HFF-Myc (cell line): ENCODE measurements at regions not wholly inside any gene's neighbourhood (a gene's known extent, or its start where the extent isn't known, plus 50 kb on each side); places are given as distances from the start of the nearest gene placed in this dataset.
"Not testable (repeated sequence)": the region's sequence is repeated elsewhere in the genome, so short reads cannot be mapped to it uniquely, and the experiment has no call there.

Source experiments
- DNase-seq: peaks from one replicate; pipeline ENCODE4 v3.0.0-alpha.2; 2011; ENCODE audit warnings: low read depth; ENCODE audit errors: extremely low read depth
- H3K4me3 ChIP-seq: replicated peaks from 2 replicates; pipeline ENCODE4 v1.5.1; 2011; ENCODE audit warnings: low read depth, mild to moderate bottlenecking, control low read depth, low read length
- CTCF ChIP-seq: IDR thresholded peaks from 2 replicates; pipeline ENCODE4 v1.5.1; 2012; ENCODE audit warnings: mild to moderate bottlenecking, low read depth, low read length, control low read depth; ENCODE audit errors: missing control alignments

GRCh38 chr6:168920289-168920688 lies 333.4 kb downstream of the THBS2 start:
- no peak for TF ChIP-seq CTCF
- no peak overlapping the region for H3K4me3 ChIP-seq
- no peak for DNase-seq

GRCh38 chr6:168919470-168920179 lies 334.0 kb downstream of the THBS2 start:
- TF ChIP-seq CTCF: no peak
- H3K4me3 ChIP-seq: no peak overlapping the region
- no peak for DNase-seq

DNA sequence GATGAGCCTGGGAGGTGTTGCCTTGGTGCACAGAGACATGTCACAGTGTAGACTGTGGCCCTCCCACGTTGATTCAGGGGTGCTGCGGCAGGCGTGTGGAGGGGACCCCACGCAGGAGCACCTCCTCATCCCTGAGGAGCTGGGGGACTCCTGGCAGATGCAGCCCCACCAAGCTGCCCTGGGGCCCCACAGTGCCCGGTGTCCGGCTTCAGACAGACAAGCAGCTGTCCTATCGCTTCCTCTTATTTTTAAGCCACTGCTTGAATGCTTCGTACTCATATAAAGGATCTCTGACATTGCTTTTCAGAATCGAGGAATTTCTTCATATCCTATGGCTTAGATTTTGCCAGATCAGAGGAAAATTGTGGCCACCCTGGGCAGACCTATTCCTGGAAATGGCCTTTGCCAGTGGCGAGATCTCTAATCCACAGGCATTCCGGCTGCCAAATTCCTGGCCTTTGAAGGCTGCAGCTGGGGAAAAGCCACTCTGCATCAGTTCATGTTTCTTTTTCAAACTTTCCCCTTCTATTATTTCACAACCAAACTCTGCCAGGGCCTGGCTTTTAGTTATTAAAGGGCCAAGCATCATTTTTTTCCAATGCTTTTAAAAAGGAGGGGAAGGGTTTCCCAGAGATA lies 337.0 kb downstream of the THBS2 start:
- H3K4me3 ChIP-seq: no peak overlapping the region
- no peak for DNase-seq
- TF ChIP-seq CTCF: no peak

DNA sequence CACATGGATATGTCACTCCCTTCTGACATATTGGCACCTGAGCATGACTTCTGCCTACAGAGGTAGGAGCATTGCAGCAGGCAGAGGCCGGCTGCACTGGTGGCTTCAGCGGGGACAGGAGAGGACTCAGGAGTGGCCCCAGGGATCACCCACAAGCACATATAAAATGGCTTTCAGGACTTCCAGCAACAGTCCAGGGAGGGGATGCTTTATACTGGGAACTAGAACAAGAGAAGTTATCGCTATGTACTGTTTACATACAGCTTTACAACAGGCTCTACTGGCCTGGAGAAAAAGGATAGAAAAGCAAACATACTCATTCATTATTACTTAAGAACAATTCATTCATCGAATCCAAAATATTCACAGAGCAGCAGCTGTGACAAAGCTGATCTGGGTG lies 337.8 kb downstream of the THBS2 start:
- TF ChIP-seq CTCF: no peak
- no peak overlapping the region for H3K4me3 ChIP-seq

GRCh38 chr6:168915242-168915641 lies 338.4 kb downstream of the THBS2 start:
- no peak for DNase-seq
- H3K4me3 ChIP-seq: no peak overlapping the region
- no peak for TF ChIP-seq CTCF

More for the DNA sequence above, 337.8 kb downstream of the THBS2 start:
- no peak for DNase-seq

DNA sequence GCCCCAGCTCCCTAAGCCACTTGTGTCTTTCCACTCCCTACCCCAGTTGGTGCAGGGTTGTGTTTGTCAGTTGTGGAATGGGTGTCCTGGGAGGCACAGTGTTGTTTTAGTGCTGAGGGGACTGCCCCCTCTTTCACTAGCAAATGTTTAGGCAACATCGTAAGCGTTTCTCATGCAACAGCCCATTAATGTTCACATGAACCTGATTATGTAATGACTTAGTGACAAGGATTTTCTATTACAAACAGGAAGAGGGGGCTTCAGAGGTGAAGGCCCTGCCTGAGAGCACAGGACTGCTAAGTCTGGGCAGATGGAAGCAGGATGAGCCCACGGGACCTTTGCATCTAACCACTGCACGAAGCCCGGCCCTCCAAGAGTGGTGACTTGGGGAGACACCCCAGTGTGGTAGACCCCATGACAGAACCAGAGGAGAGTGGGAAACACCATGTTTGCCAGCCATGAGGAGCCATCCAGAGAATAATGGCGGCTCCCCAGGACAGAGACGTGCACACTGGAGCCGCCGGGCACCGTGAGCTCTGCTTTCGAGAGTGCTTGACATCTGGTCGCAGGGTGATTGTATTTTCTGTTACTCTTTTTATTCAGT lies 339.7 kb downstream of the THBS2 start:
- DNase-seq: no peak
- TF ChIP-seq CTCF: no peak

DNA sequence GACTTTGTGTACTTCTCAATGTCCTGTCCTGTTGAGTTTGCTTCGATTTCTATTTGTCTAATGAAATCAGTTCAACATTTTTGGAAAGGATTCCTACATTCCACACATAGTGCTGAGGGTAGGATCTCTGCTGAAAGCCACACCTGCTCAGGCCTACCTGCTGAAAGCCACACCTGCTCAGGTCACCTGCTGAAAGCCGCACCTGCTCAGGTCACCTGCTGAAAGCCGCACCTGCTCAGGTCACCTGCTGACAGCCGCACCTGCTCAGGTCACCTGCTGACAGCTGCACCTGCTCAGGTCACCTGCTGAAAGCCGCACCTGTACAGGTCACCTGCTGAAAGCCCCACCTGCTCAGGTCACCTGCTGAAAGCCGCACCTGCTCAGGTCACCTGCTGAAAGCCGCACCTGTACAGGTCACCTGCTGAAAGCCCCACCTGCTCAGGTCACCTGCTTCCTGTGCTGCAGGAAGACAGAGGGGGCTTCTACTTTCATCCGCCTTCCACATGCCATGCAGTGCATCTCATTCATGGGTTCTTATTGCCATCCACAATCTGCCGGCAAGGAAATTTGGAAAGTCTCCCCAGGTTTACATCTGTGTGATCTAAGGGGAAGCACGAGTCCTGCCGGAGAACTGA lies 340.3 kb downstream of the THBS2 start:
- DNase-seq, H3K4me3 ChIP-seq: not testable (repeated sequence)

More for the DNA sequence above, 339.7 kb downstream of the THBS2 start:
- no peak overlapping the region for H3K4me3 ChIP-seq
